HG02798 (cell line): ENCODE measurements at regions not wholly inside any gene's neighbourhood (a gene's known extent, or its start where the extent isn't known, plus 50 kb on each side); places are given as distances from the start of the nearest gene placed in this dataset.

Experiments used
- ATAC-seq: cut with Tn5 transposase; IDR thresholded peaks from one replicate; pipeline ENCODE4 v1.9.1; 2021; ENCODE audit warnings: mild to moderate bottlenecking; ENCODE audit not compliant: unreplicated experiment, poor library complexity

DNA sequence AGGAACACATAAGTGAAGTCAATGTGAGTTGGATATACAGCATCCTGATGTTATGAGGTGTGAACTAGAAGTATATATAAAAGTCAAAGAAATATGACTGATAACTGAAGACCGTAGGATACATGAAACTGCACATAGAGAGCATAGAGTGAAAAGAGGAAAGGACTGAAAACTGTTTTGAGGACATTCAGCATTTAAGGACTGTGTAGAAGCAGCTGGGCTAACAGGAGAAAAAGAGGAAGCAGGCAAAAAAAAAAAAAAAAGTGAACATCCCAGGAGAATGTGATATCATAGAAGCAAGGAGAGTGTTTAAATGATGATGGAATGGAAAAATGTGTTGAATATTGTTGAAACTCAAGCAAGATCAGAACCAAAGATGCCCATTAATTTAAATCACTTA lies 363.5 kb downstream of the PCDH20 start:
- ATAC-seq = no peak

GRCh38 chr13:61045251-61045650 lies 370.4 kb downstream of the PCDH20 start:
- no peak for ATAC-seq

DNA sequence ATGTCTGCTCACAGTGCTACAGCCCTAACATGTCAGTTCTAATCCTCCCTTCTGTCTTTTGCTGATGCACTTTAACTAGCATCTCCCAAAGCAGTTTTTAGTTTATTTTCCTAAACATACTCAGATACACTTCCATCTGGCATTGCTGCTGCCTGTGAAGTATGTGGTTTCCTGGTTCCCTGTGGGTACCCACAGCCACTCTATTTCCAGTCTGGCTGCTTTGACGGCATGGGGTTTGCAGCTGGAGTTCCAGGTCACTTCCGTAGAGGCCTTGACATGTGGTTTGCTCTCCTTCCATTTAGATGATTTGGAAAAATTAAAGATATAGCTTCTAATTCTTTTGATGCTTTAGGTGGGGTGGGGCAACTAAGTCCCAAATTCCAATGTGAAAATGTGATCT lies 375.5 kb downstream of the PCDH20 start:
- no peak for ATAC-seq

GRCh38 chr13:61039302-61039701 lies 376.3 kb downstream of the PCDH20 start:
- ATAC-seq = no peak

- ATAC-seq = no peak
These were observed 378.9 kb downstream of the PCDH20 start for GRCh38 chr13:61036715-61037114.

DNA sequence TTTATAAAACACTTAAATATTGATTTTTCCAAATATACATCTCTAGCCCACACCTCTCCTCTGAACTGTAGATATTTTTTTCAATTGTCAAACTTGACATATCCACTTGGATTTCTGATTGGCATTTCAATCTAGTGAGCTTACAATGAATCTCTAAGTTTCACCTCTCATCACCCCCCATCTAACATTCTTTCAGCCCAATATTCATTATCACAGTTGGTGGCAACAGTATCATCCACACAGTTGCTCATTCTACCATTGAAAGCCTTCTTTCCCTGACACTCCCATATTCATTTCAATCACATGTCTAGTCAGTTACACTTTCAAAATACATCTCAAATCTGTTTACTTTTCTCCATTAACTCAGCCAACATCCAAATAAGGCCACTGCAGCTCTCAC lies 385.2 kb downstream of the PCDH20 start:
- no peak for ATAC-seq

DNA sequence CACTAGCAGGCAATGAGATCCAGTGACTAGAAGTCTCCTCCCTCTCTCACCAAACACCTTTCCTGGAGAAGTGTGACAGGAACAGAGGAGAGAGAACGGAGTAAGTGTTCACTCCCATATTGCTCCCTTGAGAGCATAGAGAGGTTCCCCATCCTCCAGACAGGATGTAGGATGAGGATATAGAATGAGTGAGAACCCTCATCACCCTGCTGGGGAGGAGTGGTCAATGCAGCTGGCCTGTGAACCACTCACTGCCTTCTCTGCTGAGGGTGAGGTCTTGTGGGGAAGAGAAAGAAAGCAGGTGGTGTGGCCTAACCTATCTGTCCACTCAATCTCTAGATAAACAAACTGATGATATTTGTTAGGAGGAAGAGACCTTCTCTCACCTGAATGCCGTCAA lies 386.6 kb downstream of the PCDH20 start:
- no peak for ATAC-seq

- ATAC-seq = no peak
These were observed 391.6 kb downstream of the PCDH20 start for GRCh38 chr13:61024046-61024445.

DNA sequence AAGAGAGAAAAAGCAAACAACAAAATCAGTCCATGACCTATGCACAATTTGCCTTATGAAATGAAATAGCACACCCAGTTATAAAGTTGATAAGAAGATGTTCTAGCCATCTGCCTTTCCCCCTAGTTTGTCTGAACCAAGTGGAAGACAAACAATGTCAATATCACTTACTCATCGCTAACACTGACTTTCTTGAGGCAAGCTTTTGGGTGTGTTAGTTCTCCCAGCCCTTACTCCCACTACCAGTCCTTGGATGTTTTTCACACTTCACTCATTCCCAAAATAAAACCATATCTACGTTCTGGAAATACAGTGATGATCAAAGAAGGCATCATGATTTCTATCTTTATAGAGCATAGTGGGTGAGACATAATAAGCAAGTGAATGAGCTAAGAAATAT lies 393.8 kb downstream of the PCDH20 start:
- ATAC-seq = no peak

GRCh38 chr13:61013796-61014195 lies 401.9 kb downstream of the PCDH20 start:
- ATAC-seq = no peak

DNA sequence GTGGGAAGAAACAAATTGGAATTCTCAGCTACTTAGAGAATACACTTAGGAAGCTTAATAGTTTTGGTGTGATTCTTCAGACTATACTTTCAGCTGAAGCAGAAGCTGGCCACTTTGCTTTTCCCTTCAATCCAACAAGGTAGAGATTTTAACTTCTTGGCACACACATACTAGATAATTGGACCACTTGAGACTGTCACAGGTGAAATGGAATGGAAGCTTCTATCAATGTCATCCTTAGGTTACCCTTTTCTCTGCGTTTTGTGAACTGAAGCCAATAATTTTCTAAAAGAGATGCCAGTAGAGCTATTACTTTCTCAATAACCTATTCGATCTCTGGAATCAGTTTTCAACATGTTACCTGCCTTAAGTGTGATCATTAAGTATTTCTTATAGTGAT lies 405.3 kb downstream of the PCDH20 start:
- no peak for ATAC-seq

DNA sequence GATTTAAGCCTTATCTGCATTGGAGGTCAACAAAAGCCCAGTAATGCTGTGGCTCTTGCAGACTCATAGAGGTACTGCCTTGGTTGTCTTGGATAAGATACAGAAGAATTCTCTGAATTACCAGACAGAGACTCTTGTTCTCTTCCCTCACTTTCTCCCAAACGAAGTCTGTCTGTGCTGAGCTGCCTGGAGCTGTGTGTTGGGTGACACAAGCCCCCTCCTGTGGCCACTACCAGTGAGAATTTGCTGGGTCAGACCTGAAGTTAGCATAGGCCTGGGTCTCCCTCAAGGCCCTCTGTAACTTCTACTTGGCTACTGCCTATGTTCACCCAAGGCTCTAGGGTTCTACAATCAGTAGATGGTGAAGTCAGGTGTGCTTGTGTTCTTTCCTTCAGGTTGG lies 413.0 kb downstream of the PCDH20 start:
- no peak for ATAC-seq

- no peak for ATAC-seq
These were observed 425.5 kb downstream of the PCDH20 start for GRCh38 chr13:60990032-60990733.

GRCh38 chr13:60986301-60986700 lies 429.3 kb downstream of the PCDH20 start:
- no peak for ATAC-seq

GRCh38 chr13:60981407-60981806 lies 434.2 kb downstream of the PCDH20 start:
- no peak for ATAC-seq

- ATAC-seq = no peak
These were observed 439.3 kb downstream of the PCDH20 start for GRCh38 chr13:60976367-60976766.

GRCh38 chr13:60974296-60974695 lies 441.4 kb downstream of the PCDH20 start:
- ATAC-seq = no peak

DNA sequence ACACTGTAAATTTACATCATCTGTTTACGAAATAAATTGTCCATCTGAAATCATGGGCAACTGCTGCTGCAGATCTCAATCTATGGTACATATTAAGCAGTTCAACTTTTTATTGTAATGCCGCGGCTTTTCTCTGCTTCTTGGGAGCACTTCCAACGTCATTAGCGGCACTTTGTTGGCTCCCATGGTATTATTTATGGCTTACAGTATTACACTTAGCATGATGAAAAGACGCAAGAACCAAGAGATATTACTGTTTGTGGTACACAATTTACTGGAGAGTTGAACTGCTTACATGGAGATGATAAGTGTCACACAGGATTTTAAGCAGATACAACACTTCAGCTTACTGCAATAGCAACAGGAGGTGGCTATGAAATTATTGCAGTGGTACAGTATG lies 442.1 kb downstream of the PCDH20 start:
- ATAC-seq = no peak

- no peak for ATAC-seq
These were observed 444.9 kb downstream of the PCDH20 start for GRCh38 chr13:60970736-60971135.

DNA sequence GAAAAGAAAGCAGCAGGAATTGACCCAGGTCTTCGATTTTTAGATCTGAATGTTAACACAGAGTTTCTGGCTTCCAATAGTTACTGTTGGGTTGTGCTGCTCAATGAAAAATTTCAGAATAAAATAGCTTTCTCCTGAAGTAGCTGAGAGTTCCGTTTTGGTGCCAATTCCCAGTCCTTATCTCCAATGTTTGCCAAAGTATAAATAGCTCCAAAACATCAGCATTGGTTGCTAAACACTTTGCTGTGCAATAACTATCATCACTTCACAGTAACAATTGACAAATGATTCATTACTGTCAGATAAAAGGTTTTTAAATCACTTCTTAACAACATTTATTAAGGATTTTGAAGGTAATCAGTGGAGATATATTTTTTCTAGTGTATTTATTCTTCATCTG lies 446.0 kb downstream of the PCDH20 start:
- no peak for ATAC-seq

DNA sequence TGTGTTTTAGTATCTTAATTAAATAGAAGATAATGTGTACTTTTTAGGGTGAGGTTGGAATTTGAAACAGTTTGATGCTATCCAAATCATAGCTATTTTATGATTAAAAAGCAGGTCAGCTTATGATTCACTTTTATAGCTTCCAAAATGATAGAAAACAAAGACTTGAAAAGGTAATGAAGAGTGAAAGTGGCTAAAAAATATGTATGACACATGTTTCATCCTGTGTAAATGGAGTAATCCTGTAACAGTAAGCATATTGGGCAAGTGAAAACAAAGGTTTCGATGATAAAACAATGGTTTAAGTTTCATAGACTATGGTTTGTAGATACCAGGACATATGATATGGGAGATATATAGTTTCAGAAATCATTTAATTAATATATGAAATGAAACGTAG lies 456.2 kb downstream of the PCDH20 start:
- no peak for ATAC-seq

DNA sequence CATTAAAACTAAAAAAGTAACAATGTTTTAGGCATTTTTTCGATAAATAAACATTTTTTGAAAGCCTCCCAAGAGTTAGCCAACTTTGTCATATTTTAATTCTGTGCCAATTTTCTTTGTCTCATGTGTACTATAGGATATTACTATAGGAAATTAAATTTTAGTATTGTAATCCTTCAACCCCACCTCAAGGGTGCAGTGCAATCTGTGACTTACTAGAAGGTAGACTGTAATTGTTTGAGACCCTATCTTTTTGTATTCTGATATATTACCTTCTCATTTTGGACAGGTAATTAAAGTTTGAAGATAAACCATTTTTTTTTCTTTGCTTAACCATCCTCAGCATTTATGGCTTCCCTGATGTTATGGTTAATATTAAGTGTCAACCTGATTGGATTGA lies 457.8 kb downstream of the PCDH20 start:
- no peak for ATAC-seq

DNA sequence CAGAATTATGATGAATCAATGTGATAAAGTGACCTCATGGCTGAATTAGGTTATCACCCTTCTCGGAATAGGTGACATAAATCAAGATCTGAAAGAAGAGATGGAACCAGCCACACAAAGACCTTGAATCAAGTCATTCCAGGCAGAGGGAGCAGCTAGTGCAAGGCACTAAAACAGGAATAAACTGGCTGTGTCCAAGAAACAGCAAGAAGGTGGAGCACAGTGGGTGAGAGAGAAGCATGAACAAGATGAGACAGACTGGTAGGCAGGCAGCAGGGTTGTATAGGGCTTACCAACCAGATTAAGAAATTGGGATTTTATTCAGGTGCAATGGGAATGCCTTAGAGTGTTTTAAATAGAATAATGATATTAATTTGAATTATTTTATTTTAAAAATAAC lies 470.3 kb downstream of the PCDH20 start:
- ATAC-seq = no peak
